ENCODE measurements at regions not wholly inside any gene's neighbourhood (a gene's known extent, or its start where the extent isn't known, plus 50 kb on each side); places are given as distances from the start of the nearest gene placed in this dataset.
"Not testable (repeated sequence)": the region's sequence is repeated elsewhere in the genome, so short reads cannot be mapped to it uniquely, and the experiment has no call there.

DNA sequence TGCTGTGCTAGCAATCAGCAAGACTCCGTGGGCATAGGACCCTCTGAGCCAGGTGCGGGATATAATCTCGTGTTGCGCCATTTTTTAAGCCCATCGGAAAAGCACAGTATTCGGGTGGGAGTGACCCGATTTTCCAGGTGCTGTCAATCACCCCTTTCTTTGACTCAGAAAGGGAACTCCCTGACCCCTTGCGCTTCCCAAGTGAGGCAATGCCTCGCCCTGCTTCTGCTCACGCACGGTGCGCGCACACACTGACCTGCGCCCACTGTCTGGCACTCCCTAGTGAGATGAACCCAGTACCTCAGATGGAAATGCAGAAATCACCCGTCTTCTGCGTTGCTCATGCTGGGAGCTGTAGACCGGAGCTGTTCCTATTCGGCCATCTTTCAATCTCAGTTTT is 372.6 kb downstream of the CDC5L start:
- TF ChIP-seq, protein P1, sequence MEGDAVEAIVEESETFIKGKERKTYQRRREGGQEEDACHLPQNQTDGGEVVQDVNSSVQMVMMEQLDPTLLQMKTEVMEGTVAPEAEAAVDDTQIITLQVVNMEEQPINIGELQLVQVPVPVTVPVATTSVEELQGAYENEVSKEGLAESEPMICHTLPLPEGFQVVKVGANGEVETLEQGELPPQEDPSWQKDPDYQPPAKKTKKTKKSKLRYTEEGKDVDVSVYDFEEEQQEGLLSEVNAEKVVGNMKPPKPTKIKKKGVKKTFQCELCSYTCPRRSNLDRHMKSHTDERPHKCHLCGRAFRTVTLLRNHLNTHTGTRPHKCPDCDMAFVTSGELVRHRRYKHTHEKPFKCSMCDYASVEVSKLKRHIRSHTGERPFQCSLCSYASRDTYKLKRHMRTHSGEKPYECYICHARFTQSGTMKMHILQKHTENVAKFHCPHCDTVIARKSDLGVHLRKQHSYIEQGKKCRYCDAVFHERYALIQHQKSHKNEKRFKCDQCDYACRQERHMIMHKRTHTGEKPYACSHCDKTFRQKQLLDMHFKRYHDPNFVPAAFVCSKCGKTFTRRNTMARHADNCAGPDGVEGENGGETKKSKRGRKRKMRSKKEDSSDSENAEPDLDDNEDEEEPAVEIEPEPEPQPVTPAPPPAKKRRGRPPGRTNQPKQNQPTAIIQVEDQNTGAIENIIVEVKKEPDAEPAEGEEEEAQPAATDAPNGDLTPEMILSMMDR (IDR thresholded peaks at IDR 0.05): not testable (repeated sequence)
- TF ChIP-seq POLR2A (IDR thresholded peaks at IDR 0.05): not testable (repeated sequence)
